ENCODE measurements at regions not wholly inside any gene's neighbourhood (a gene's known extent, or its start where the extent isn't known, plus 50 kb on each side); places are given as distances from the start of the nearest gene placed in this dataset.

GRCh38 chr17:77637818-77638575, 320.5 kb upstream of the TNRC6C start:
- DNase-seq = no peak

GRCh38 chr17:77640252-77640651, 318.3 kb upstream of the TNRC6C start:
- no peak for DNase-seq

- no peak for DNase-seq
These were observed 317.4 kb upstream of the TNRC6C start for GRCh38 chr17:77640916-77641605.

- DNase-seq = no peak
These were observed 316.8 kb upstream of the TNRC6C start for GRCh38 chr17:77641718-77642117.

- DNase-seq = no peak
These were observed 314.1 kb upstream of the TNRC6C start for GRCh38 chr17:77644181-77645071.

GRCh38 chr17:77645072-77646045, 313.1 kb upstream of the TNRC6C start:
- peak; percentile 20 for DNase-seq

GRCh38 chr17:77646046-77646430, 312.5 kb upstream of the TNRC6C start:
- no peak for DNase-seq

GRCh38 chr17:77647531-77647930, 311.0 kb upstream of the TNRC6C start:
- no peak for DNase-seq

- DNase-seq = no peak
These were observed 308.7 kb upstream of the TNRC6C start for GRCh38 chr17:77649717-77650211.

GRCh38 chr17:77651988-77652387, 306.5 kb upstream of the TNRC6C start:
- DNase-seq = no peak

GRCh38 chr17:77654296-77654695, 304.2 kb upstream of the TNRC6C start:
- no peak for DNase-seq

- DNase-seq = no peak
These were observed 303.7 kb upstream of the TNRC6C start for GRCh38 chr17:77654850-77655249.

GRCh38 chr17:77656054-77656453, 302.4 kb upstream of the TNRC6C start:
- no peak for DNase-seq

GRCh38 chr17:77657839-77658238, 300.7 kb upstream of the TNRC6C start:
- no peak for DNase-seq

GRCh38 chr17:77660524-77660923, 298.0 kb upstream of the TNRC6C start:
- DNase-seq = no peak

- DNase-seq = no peak
These were observed 295.7 kb upstream of the TNRC6C start for GRCh38 chr17:77662833-77663232.

GRCh38 chr17:77664097-77664729, 294.3 kb upstream of the TNRC6C start:
- no peak for DNase-seq

GRCh38 chr17:77665833-77666232, 292.7 kb upstream of the TNRC6C start:
- DNase-seq = no peak

- no peak for DNase-seq
These were observed 292.0 kb upstream of the TNRC6C start for GRCh38 chr17:77666462-77666861.

GRCh38 chr17:77666881-77667395, 291.6 kb upstream of the TNRC6C start:
- DNase-seq = peak; percentile 30

GRCh38 chr17:77667478-77667877, 291.0 kb upstream of the TNRC6C start:
- no peak for DNase-seq
